Ammon's horn (tissue), 1 donor: ENCODE measurements at regions not wholly inside any gene's neighbourhood (a gene's known extent, or its start where the extent isn't known, plus 50 kb on each side); places are given as distances from the start of the nearest gene placed in this dataset.

Experiments
- DNase-seq: peaks from one replicate; pipeline ENCODE4 v3.0.0-alpha.2; 2016; ENCODE audit warnings: low spot score

DNA sequence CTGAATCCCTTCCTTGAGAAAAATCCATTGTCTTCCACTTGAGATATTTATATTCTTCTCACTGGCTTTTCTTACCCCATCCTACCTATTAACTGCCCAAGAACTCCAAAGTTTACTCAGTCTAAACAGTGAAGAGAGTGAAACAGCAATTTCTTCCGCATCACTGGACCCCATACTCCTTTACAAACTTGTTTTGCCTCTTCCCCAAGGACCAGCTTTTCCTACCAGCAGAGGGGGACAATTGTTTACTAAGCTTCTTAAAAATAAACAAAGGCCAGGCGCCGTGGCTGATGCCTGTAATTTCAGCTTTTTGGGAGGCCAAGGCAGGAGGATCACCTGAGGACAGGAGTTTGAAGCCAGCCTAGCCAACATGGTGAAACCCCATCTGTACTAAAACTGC lies 52.0 kb downstream of the LRATD1 start:
- DNase-seq, result no peak

GRCh38 chr2:14690926-14691325 lies 58.4 kb downstream of the LRATD1 start:
- no peak for DNase-seq

DNA sequence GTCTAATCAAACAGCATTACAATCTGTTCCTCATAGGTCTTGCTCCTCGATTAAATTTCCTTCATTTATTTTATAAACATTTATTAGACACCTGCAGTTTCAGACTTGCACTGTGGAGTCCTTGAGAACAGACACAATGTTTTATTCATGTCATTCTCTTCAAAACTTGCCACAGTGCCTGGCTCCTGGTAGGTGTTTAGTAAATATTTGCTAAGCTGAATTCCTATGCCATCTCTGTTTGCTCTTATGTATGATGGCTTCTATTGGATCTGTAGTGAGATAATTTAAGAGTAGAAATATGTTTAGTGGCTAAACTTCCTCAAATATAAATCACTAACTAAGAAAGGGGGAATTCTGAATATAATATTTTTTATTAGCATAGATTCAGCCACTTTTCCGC lies 61.4 kb downstream of the LRATD1 start:
- no peak for DNase-seq

GRCh38 chr2:14700753-14701152 lies 68.2 kb downstream of the LRATD1 start:
- no peak for DNase-seq

GRCh38 chr2:14702258-14702657 lies 69.7 kb downstream of the LRATD1 start:
- DNase-seq, result peak; percentile 11

DNA sequence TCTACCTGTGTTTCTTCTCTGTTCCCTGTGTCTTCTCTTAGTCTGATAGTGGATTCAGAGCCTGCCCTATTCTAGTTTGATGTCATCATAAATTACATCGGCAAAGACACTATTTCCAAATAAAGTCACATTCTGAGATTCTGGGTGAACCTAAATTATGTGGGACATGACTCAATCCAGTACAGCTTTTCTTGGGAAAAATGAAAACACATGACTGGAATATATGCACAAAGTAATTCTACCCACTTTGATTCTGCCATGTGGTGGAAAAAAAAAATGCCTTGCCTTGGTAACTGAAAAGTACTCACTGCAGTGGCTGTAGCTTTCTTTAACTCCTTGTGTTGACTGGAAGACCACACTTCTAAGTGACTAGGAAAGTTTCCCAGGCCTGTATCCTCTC lies 73.7 kb downstream of the LRATD1 start:
- no peak for DNase-seq

GRCh38 chr2:14712111-14712510 lies 79.6 kb downstream of the LRATD1 start:
- DNase-seq, result peak; percentile 52

DNA sequence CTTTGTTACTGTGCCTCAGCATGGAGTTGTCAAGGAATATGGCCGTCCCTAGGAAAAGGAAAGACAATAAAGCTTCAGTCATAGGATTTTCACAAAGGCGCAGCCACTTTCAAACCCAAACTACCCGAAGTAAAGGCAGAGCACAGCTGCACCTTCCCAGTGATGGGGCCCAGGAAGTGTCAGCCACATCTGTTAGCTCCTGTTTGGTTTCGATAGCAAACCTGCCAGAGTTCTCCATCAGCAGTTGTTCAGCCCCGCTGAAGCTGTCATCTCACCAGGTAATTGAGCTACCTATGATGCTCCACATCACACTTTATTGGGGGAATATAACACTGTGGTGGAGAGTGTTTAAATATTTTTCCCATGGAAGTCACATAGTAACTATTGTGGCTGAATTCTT lies 80.7 kb downstream of the LRATD1 start:
- DNase-seq, result no peak

- DNase-seq, result no peak
Observed at GRCh38 chr2:14715600-14715999, 83.1 kb downstream of the LRATD1 start.

GRCh38 chr2:14716319-14716718 lies 83.8 kb downstream of the LRATD1 start:
- no peak for DNase-seq

DNA sequence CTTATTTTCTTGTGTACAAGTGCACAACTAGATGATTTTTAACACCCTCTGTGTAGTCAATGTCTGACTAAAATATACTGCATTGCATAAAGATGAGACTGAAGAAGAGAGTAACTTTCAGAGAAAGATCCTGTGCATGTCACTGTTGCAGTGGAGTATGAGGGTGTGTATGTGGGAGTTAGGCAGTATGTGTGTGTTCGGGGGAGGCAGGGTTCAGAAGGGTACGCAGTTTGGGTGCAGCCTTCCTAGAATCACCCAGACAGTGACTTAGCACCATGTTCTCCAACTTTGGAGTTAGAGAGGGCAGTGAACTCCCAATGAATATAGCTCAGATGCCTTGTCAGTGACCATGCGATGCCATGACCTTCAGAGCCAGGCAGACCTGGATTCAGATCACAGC lies 84.6 kb downstream of the LRATD1 start:
- no peak for DNase-seq

DNA sequence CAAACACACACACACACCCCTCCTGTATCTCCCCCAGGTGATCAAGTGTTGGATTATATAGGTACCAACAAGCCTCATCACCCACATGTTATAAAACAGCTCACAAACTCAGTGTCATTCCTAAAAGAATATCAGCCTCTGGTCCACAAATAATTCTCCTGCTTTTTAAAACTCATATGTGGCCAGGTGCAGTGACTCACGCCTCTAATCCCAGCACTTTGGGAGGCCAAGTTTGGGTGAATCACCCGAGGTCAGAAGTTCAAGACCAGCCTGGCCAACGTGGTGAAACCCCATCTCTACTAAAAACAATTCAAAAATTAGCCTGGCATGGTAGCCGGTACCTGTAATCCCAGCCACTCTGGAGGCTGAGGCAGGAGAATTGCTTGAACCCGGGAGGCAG lies 87.8 kb downstream of the LRATD1 start:
- DNase-seq, result no peak

GRCh38 chr2:14720739-14721138 lies 88.2 kb downstream of the LRATD1 start:
- no peak for DNase-seq

GRCh38 chr2:14722904-14723570 lies 90.5 kb downstream of the LRATD1 start:
- peak; percentile 55 for DNase-seq

- no peak for DNase-seq
Observed at GRCh38 chr2:14723684-14724083, 91.2 kb downstream of the LRATD1 start.

DNA sequence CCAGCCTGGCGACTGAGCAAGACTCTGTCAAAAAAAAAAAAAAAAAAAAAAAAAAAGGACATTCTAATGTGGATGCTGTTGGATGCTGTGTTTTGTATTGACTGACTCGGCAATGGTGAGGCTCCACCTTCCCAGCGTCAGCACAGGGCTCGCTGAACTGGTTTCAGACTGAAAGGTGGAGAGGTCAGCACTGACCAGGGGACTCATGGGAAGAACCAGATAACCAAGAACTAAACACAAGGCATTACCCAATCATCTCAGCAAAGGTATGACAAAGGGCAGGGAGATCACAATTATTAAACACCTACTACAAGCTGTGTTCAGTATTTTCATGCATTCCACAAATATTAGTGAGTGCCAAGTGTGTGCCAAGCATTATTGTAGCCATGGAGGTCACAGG lies 103.2 kb downstream of the LRATD1 start:
- DNase-seq, result no peak

GRCh38 chr2:14737201-14737600 lies 104.7 kb downstream of the LRATD1 start:
- DNase-seq, result no peak

DNA sequence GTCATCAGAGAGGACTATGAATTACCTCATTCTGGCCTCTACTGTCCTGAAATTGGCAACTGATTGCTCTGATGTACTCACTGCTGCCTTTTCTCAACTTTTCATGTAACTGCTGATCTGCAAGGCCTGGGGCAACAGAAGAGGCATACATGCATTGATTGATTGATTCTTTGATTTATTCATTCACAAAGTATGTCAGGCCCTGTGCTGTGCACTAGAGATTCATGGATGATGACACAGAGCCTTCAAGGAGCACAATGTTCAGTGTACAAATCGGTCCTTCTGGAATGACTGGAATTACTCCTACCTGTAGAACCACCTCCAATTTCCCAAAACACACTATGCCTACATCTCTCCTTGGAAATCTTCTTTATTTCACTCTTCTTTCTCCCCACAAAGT lies 111.3 kb downstream of the LRATD1 start:
- no peak for DNase-seq

- DNase-seq, result no peak
Observed at GRCh38 chr2:14745288-14746076, 113.0 kb downstream of the LRATD1 start.

DNA sequence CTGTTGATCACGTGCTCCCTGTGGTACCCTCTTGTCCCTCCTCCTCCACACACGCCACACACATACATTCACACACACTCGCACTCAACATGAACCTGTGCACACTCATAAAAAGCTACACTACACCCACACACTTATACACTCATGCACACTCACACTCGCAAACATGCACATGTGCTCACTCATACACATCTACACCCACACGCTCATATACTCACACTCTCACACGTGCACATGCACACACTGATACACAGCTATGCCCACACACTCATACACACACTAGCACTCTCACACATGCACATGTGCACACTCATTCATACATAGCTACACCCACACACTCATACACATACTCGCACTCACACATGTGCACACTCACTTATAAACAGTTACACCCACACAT lies 113.6 kb downstream of the LRATD1 start:
- no peak for DNase-seq

GRCh38 chr2:14747447-14747846 lies 114.9 kb downstream of the LRATD1 start:
- no peak for DNase-seq

DNA sequence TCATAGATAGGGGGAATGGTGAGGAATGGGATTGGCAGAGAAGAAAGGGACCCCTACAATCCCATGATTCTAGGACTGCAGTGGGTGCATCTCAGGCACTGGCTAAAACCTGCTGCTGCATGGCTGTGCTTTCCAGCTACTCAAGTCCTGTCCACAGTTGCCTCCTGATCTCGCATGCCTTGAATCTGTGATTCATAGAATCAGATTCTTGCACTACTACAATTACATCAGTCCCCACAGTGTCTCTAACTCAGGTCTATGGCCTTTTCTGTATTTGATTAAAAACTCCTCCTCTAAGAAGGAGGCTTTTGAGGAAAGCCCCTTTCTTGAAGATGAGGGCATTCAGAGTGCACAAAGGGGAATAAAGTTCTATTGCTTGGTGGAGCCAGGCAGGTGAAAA lies 117.4 kb downstream of the LRATD1 start:
- no peak for DNase-seq

DNA sequence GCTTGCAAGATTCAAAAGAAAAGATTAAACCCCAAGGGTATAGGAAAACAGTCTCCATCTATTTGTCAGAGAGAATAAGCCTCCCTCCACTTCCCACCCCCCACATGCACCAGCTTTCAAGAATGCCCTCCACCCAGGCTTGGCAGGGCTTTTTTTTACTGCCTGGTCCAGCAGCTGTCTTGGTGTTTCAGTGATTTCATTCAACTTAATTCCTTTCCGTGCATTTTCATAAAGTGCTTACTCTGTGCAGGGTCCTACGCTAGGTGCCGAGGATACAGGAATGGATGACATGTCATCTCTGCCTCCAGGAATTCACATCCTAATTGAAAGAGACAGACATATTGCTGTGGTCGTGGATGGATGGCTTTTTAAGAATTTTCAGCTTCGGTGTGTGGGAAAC lies 117.9 kb downstream of the LRATD1 start:
- no peak for DNase-seq

DNA sequence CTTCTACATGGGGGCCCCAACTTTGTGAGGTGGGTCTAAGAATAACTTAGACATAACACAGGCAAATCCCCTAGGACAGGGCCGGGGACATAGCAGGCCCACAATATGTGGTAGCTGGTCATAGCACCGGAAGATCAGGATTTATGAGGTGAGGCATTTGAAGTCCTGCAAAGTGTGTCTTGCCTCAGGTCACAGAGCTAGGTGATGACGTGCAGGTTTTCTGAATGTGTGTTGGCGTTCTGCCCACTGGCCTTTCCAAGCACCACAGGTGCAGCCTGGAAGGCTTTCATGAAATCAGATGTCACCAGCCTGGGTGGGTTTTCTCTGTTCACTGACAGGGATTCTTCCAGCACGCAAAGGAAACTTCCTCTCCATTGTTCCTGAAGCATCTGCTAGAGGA lies 119.1 kb downstream of the LRATD1 start:
- DNase-seq, result no peak
